ENCODE measurements at regions not wholly inside any gene's neighbourhood (a gene's known extent, or its start where the extent isn't known, plus 50 kb on each side); places are given as distances from the start of the nearest gene placed in this dataset.

DNA sequence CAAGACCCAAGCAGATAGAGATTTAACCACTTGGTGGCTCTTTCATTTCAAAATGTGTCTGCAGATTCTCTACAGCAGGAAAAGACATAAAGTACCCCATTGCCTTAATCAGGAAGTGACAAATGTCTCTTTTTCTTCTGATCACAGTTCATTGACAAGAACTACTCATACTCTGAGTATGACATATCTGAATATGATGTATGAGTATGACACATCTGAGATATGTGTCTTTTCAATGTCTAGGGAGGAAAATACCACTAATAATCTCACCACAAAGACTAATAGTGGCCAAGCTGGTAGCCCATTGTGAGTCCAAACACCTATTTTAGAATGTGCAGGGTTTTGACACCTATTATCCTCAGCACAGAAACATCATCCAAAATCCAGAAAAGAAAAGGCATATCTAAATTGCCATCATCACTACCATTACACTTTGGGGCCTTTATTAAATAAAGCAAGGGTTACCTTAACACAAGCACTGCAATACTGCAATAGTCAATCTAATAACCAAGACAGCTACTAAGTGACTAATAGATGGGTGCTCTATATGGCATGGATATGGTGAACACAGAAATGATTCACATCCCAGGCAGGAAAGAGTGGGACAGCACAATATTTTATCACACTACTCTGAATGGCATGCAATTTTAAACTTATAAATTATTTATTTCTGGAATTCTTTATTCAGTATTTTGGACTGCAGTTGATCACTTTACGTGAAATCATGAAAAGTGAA, 243.7 kb upstream of the FAR2 start:
- TF ChIP-seq POLR2A (IDR thresholded peaks at IDR 0.05; ENCODE audit: low read length) (no peak), GATA1 (IDR thresholded peaks at IDR 0.05; ENCODE audit: low read depth, low read length) (no peak)
- no peak for DNase-seq

DNA sequence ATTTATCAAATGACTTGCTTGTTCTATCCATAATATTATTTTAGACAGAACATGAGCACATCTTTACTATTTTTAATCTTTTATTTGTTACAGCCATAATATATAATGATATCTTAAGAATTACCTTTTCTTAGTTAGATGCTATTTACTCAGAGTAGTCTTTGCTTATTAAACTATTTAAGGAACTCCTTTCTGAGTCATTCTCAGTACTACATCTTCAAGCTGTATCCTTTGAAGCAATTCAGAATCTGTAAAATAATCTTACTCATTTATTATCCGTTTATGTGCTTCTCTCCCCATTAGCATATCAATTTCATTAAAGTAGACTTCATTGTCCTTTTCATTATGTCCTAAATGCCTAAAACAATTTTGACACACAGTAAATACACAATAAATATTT, 240.4 kb upstream of the FAR2 start:
- no peak for DNase-seq
- TF ChIP-seq GATA1 (IDR thresholded peaks at IDR 0.05; ENCODE audit: low read depth, low read length), result no peak
- TF ChIP-seq POLR2A (IDR thresholded peaks at IDR 0.05; ENCODE audit: low read length), result no peak

DNA sequence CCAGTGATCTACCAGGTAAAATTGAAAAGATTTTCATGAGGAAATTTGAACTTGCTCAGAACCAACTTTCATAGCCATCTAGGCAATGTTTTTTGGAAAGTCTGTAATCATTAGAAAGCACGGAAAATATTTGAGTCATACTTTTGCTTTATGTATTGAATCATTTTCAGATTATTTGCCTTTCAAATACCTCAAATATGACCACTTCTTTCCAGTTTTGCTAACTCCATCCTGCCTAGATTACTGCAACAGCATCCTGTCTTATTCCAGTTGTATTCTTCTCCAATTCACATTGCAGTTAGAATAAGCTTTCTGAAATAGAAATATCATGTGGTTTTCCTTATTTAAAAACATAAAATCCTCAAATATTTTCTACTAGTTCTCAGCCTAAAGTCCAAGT, 239.8 kb upstream of the FAR2 start:
- no peak for DNase-seq
- TF ChIP-seq POLR2A (IDR thresholded peaks at IDR 0.05; ENCODE audit: low read length) (no peak), GATA1 (IDR thresholded peaks at IDR 0.05; ENCODE audit: low read depth, low read length) (no peak)

DNA sequence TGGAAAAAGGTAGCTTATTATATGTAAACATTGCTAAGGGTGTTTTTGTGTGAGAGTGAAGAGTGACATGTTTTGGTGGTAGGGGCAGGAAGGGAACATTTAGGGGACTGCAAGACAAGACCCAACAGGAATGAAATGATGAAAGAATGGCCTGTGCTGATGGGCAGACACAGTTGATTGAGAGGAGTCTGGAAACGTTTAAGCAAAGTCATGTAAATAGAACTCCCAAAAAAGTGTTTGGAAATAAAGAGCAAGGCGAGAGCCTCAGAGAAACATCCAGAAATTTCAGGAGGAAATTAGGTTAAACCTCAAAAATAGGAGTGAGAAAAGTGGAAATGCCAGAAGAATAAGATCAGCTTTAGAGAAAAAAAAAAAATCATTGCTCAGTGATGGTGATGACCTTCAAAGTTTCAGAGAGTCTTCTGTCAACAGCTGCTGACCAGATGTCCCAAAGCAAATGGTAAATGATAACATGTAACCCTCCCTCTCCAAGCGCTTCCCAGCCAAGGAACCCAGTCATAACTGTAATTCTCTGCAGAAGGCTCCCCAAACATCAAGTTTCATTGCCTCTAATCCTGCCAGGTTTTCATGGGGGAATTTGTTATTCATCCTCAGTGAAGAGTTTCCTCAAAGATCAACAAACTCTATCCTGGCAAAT, 223.2 kb upstream of the FAR2 start:
- TF ChIP-seq GATA1 (IDR thresholded peaks at IDR 0.05; ENCODE audit: low read depth, low read length) (no peak), POLR2A (IDR thresholded peaks at IDR 0.05; ENCODE audit: low read length) (no peak)
- DNase-seq, result no peak

DNA sequence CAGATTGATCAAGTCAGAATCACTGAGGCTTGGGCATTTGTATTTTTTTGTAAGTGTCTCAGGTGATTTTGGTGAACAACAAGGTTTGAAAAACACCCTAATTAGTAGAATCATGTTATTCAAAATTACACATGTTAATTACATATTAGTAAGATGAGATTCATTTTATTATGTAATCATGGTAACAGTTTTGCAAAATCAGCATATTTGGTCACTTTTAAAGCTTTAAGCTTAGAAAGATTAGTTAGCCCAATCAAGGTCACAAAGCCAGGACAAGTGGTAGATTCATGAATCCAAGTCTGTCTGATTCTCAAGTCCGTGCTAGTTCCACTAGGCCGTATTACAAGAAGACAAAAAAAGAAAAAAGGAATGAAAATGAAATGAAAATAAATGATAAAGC, 218.4 kb upstream of the FAR2 start:
- no peak for TF ChIP-seq POLR2A (IDR thresholded peaks at IDR 0.05; ENCODE audit: low read length)
- TF ChIP-seq GATA1 (IDR thresholded peaks at IDR 0.05; ENCODE audit: low read depth, low read length), result no peak
- no peak for DNase-seq

DNA sequence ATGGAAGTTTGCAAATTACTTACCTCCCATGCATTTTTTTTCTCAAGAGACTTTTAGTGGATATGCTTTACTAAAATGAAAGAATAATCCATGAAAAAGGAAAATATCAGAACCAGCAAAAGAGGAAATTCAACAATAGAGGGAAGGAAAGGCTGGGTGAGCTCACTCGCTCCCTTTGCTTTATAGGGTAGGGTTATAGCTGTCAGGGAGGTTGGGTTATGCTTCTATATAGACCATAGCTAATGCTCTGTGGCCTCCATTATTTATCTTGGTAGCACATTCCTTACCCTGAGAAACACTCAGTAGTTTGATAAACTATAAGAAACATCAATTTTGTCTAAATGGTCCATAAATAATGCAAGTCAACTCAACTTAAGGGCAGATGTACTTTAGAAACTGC, 215.9 kb upstream of the FAR2 start:
- no peak for DNase-seq
- no peak for TF ChIP-seq GATA1 (IDR thresholded peaks at IDR 0.05; ENCODE audit: low read depth, low read length)
- TF ChIP-seq POLR2A (IDR thresholded peaks at IDR 0.05; ENCODE audit: low read length), result no peak

DNA sequence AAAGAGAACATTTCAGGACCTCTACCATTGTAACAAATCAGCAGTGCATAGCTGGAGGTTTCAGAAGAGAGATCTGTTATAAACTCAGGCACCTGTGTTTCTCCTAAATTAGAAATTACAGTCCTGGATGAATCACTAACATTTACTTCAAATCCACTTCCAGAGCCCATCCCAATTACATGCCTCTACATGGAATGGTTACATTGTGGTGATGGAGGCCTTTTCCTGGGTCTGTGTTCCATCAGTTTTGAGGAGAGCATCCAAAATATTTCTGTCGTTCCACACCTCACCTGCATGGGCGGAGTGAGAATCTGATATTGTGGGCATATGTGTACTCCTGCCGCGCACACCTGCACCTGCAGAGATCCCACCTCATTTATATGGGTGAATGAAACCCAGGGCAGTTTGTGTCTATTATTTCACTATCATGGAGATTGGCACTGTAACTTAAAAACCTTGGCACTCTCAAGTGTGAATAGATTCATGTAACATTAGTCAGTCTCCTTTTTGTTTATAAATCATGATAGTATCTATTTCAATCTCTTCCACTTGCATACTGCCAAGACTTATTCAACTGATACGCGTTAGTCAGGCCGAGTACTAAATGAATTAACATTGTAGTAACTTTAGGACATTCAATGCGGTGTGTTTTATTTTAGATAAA, 215.1 kb upstream of the FAR2 start:
- no peak for DNase-seq

DNA sequence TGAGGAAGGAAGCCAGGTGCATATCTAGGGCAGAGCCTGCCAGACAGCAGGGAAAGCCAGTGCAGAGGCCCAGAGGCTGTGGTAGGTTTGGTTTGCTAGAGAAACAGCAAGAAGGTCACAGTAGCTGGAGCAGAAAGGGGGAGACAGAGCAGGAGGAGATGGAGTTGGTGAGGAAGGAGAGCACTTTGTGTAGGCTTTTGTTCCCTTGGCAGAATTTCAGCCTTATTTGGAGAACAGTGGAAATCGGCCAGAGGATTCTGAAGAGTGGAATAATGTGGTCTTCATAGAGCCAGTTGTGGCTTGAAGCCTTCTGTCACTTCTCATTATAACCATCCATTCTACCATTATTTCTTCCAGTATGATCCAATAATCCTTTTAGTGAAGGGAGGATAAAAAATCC, 212.9 kb upstream of the FAR2 start:
- no peak for TF ChIP-seq POLR2A (IDR thresholded peaks at IDR 0.05; ENCODE audit: low read length)
- no peak for TF ChIP-seq GATA1 (IDR thresholded peaks at IDR 0.05; ENCODE audit: low read depth, low read length)
- no peak for DNase-seq

More for the DNA sequence above, 215.1 kb upstream of the FAR2 start:
- TF ChIP-seq POLR2A (IDR thresholded peaks at IDR 0.05; ENCODE audit: low read length), result no peak
- TF ChIP-seq GATA1 (IDR thresholded peaks at IDR 0.05; ENCODE audit: low read depth, low read length), result no peak

DNA sequence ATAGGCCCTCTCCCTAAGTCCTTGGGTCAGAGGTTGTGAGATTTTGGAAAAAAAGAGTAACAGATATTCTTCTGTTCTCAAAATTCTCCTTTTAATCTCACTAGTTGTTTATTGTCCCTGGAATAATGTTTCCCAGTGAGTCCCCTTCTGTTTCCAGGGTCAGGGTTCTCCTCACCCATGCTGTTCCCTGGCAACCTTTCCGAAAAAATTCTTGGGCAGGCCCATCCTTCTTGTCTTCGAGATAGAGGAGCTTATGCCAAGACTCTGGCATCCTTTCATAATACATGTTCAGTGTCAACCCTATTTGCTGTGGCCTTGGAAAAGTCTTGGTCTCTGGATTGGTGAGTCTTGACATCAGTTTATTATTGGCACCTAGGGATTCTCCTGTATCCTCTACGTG, 212.4 kb upstream of the FAR2 start:
- TF ChIP-seq GATA1 (IDR thresholded peaks at IDR 0.05; ENCODE audit: low read depth, low read length), result no peak
- no peak for DNase-seq

DNA sequence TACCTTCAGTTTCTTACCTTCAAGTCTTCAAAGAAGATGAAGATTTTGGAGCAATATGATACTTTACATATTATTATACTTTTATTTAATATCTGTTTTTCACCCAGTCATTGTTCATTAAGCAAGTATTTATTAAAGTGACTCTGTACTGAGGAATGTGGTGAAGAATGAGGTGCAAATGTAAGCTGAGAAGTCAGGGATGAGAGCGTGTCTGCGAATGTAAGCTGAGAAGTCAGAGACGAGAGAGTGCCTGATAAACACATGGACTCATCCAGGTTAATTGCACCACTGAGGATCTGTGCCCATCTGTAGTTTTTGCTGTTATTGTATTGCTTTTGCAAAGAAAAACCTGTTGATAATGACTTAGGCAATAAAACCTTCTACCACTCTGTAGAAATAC, 211.9 kb upstream of the FAR2 start:
- TF ChIP-seq POLR2A (IDR thresholded peaks at IDR 0.05; ENCODE audit: low read length) (no peak), GATA1 (IDR thresholded peaks at IDR 0.05; ENCODE audit: low read depth, low read length) (no peak)
- DNase-seq, result no peak

DNA sequence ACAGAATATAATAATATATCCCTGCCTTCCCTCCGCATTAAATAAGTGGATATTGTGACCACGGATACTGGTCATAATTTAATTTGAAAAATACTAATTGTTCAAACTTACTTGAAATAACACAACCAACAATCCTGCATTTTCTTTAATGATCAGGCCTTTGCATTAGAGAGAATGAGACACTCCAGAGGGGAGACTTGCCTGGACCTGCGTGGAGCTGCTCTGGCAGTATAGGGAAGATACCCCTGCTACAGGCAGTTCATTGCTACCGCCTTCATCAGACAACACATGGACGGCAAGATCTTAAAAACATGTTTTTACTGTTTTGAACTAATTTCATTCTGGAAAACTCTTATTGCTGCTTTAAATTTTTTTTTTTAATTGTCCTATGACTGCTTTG, 211.0 kb upstream of the FAR2 start:
- DNase-seq, result no peak
- TF ChIP-seq GATA1 (IDR thresholded peaks at IDR 0.05; ENCODE audit: low read depth, low read length) (no peak), POLR2A (IDR thresholded peaks at IDR 0.05; ENCODE audit: low read length) (no peak)

DNA sequence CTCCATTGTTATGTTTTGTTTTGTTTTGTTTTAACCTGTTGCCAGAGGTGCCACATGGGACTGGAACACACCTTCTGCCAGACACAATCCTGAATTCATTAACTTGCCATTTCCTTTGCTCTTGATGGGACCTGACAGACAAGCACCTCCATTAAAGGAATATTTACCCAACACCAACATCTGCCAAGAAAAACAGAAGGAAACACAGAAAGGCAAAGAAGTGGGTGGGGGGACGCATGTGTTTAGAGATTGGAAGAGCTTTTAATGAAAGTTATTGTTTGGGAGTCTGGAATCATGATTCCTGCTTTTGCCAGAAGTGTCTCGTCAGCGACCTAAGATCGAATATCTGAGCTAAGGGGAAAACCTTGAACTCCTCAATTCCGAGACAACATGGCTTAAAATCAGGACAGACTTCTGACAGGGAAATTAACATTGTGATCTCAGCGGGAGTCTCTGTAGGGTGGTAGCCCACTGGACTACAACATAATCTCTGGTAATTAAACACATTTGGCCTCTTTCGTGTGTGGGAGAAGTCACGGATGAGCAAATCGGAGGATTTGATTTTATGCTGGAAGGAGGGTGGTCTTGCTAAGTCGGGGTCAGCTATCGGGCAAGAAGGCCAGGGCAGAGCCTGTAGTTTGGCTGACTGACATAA, 210.4 kb upstream of the FAR2 start:
- TF ChIP-seq GATA1 (IDR thresholded peaks at IDR 0.05; ENCODE audit: low read depth, low read length) (no peak), POLR2A (IDR thresholded peaks at IDR 0.05; ENCODE audit: low read length) (no peak)
- DNase-seq, result no peak

DNA sequence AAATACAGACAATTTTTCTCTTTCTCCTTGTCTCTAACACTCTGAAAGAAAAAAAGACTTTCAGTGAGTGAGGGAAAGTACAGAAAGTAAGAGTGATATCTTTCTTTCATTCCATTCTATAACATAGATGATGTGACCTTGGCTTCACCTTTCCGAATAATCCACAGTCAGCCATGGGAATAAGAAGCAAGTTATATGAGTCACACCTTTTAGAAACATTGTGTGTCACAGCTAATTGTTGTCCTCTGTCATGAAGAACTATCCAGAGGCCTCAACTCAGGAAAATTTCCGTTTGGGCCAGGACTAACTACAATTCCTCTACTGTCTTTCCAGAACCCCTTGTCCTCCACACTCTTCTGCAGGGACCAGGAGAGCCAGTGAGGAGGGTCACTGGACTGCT, 209.7 kb upstream of the FAR2 start:
- no peak for TF ChIP-seq GATA1 (IDR thresholded peaks at IDR 0.05; ENCODE audit: low read depth, low read length)
- no peak for TF ChIP-seq POLR2A (IDR thresholded peaks at IDR 0.05; ENCODE audit: low read length)

DNA sequence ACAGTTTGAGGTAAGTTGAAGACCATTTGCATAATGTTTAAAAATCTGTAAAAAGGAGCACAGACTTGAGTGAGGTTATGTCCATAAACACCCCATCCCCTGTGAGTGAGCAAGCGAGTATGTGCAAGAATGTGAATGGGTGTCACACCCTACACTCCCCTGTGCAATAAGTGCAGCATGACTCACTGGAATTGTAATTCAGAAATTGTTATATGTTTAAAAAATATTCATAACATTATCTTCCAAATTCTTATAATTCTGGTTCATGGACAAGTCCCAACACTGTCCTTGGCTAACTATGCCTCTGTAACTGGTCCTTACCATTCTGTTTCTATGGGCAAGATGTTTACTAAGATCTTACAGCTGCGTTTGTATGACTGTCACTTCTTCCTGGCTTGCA, 207.8 kb upstream of the FAR2 start:
- DNase-seq, result no peak
- TF ChIP-seq POLR2A (IDR thresholded peaks at IDR 0.05; ENCODE audit: low read length) (no peak), GATA1 (IDR thresholded peaks at IDR 0.05; ENCODE audit: low read depth, low read length) (no peak)

More for the DNA sequence above, 209.7 kb upstream of the FAR2 start:
- DNase-seq, result no peak

All from erythroblast (primary cell).